CD4-positive, CD25-positive, alpha-beta regulatory T cell (primary cell): ENCODE measurements at regions not wholly inside any gene's neighbourhood (a gene's known extent, or its start where the extent isn't known, plus 50 kb on each side); places are given as distances from the start of the nearest gene placed in this dataset.
A peak's percentile ranks its signal among the peaks of the same experiment; 100 is the strongest.
"Not testable (repeated sequence)": the region's sequence is repeated elsewhere in the genome, so short reads cannot be mapped to it uniquely, and the experiment has no call there.

Source experiments
- ATAC-seq, 2 donors: fragments of 150-1000 bp; cut with Tn5 transposase; one replicate each; pipeline ENCODE4 v1.10.0; 2021; ENCODE audit warnings: low read depth in 2 of 2, moderate number of reproducible peaks in 2 of 2, moderate library complexity in 1 of 2
- DNase-seq, 3 donors: peaks; one replicate each; pipeline versions ENCODE4 v3.0.0 to v3.0.0-alpha.2; 2012 to 2022; ENCODE audit warnings: mixed read lengths in 1 of 3
- H3K27ac ChIP-seq: one replicate; pipeline ENCODE4 v1.7.0; 2013; ENCODE audit warnings: mild to moderate bottlenecking, low read length; ENCODE audit not compliant: insufficient read depth, poor library complexity, severe bottlenecking
- H3K27me3 ChIP-seq: one replicate; pipeline ENCODE4 v1.7.0; 2013; ENCODE audit warnings: low read length; ENCODE audit not compliant: control insufficient read depth, insufficient read depth
- H3K36me3 ChIP-seq: one replicate; pipeline ENCODE4 v1.7.0; 2013; ENCODE audit warnings: mild to moderate bottlenecking, low read length, moderate library complexity; ENCODE audit not compliant: control insufficient read depth, insufficient read depth
- H3K4me1 ChIP-seq: 2 replicates; pipeline ENCODE4 v1.7.0; 2013; ENCODE audit warnings: mild to moderate bottlenecking, low read length; ENCODE audit not compliant: insufficient read depth, control insufficient read depth, poor library complexity, severe bottlenecking
- H3K4me3 ChIP-seq: one replicate; pipeline ENCODE4 v1.7.0; 2013; ENCODE audit warnings: low read depth, mild to moderate bottlenecking, low read length, moderate library complexity
- H3K9me3 ChIP-seq, 2 experiments: 1 replicate in 1 of 2; 2 replicates in 1 of 2; pipeline ENCODE4 v1.7.0; 2013; ENCODE audit warnings: low read length in 2 of 2, mild to moderate bottlenecking in 1 of 2, moderate library complexity in 1 of 2; ENCODE audit not compliant: control insufficient read depth in 2 of 2
- H3K27ac Mint-ChIP-seq, 3 donors: one replicate each; pipeline ENCODE4 v1.8.0; 2020 to 2022; ENCODE audit warnings: mild to moderate bottlenecking in 3 of 3, mixed read lengths in 3 of 3, moderate library complexity in 2 of 3
- H3K27me3 Mint-ChIP-seq: one replicate; pipeline ENCODE4 v1.8.0; 2022; ENCODE audit warnings: mild to moderate bottlenecking, mixed read lengths
- H3K36me3 Mint-ChIP-seq: one replicate; pipeline ENCODE4 v1.8.0; 2020; ENCODE audit warnings: mixed read lengths
- H3K4me1 Mint-ChIP-seq, 4 donors: one replicate each; pipeline ENCODE4 v1.8.0; 2020 to 2022; ENCODE audit warnings: mixed read lengths in 4 of 4, mild to moderate bottlenecking in 1 of 4
- H3K4me3 Mint-ChIP-seq, 4 donors: one replicate each; pipeline ENCODE4 v1.8.0; 2020 to 2022; ENCODE audit warnings: mild to moderate bottlenecking in 4 of 4, mixed read lengths in 4 of 4, moderate library complexity in 3 of 4
- H3K9me3 Mint-ChIP-seq, 7 donors: one replicate each; pipeline ENCODE4 v1.8.0; 2020 to 2022; ENCODE audit warnings: mixed read lengths in 7 of 7, mild to moderate bottlenecking in 3 of 7, moderate library complexity in 2 of 7

DNA sequence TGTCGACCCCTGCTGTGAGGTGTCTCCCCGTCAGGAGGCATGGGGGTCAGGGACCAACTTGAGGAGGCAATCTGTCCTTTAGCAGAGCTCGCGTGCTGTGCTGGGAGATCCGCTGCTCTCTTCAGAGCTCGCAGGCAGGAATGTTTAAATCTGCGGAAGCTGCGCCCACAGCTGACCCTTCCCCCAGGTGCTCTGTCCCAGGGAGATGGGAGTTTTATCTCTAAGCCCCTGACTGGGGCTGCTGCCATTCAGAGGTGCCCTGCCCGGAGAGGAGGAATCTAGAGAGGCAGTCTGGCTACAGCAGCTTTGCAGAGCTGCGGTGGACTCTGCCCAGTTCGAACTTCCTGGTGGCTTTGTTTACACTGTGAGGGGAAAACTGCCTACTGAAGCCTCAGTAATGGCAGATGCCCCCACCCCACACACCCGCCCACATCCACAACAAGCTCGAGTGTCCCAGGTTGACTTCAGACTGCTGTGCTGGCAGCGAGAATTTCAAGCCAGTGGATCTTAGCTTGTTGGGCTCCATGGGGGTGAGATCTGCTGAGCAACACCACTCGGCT is 133.1 kb downstream of the CENPC start:
- not testable (repeated sequence) for H3K27me3 ChIP-seq, H3K36me3 ChIP-seq, DNase-seq, H3K27ac Mint-ChIP-seq, H3K4me3 ChIP-seq, H3K27me3 Mint-ChIP-seq, H3K4me1 Mint-ChIP-seq, H3K36me3 Mint-ChIP-seq, H3K4me1 ChIP-seq, H3K9me3 ChIP-seq, H3K4me3 Mint-ChIP-seq, ATAC-seq, H3K27ac ChIP-seq
- peaks cover 1 to 31% (median 10%) of the 10 kb centered on the region in 7 donors for H3K9me3 Mint-ChIP-seq

DNA sequence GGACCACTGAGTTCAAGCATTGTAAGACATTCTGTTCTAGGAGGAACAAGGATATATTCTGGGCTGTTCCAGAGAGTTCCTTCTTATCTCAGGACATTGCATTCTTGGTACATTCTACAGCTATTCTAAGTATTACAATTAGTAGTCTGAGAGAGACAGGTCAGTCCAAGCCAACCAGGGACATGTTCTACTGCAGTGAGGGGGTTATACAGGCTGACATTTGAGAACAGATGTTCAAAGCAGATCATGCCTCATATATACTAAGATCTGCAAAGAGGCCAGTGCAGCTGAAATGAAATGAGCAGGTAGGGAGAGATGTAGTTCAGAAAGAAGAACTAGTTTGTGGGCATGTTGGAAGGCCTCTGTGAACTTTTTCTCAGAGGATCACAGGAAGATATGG is 142.0 kb downstream of the CENPC start:
- Histone ChIP-seq H3K9me3 (no peaks in the 10 kb centered on the region), H3K36me3 (no peaks in the 10 kb centered on the region), H3K27ac (no peak overlapping the region), H3K27me3 (no peaks in the 10 kb centered on the region), H3K4me3 (no peak overlapping the region), H3K4me1 (no peaks in the 10 kb centered on the region)
- H3K4me1 Mint-ChIP-seq: no peaks in the 10 kb centered on the region
- H3K9me3 Mint-ChIP-seq: peaks cover 0 to 15% (median 1%) of the 10 kb centered on the region in 7 donors
- no peaks in the 10 kb centered on the region for H3K36me3 Mint-ChIP-seq
- H3K4me3 Mint-ChIP-seq: no peak overlapping the region
- no peak overlapping the region for H3K27ac Mint-ChIP-seq
- H3K27me3 Mint-ChIP-seq: no peaks in the 10 kb centered on the region
- DNase-seq: no peak
- ATAC-seq: no peak

- H3K4me1 ChIP-seq: no peaks in the 10 kb centered on the region
- no peaks in the 10 kb centered on the region for H3K4me1 Mint-ChIP-seq
- H3K9me3 Mint-ChIP-seq: peaks cover 0 to 7% (median 0%) of the 10 kb centered on the region in 7 donors
- H3K27ac ChIP-seq: no peak overlapping the region
- H3K4me3 ChIP-seq: no peak overlapping the region
- no peaks in the 10 kb centered on the region for H3K36me3 ChIP-seq
- DNase-seq (no peak), ATAC-seq (no peak)
- H3K27me3 ChIP-seq: no peaks in the 10 kb centered on the region
- H3K27ac Mint-ChIP-seq: no peak overlapping the region
- no peaks in the 10 kb centered on the region for H3K36me3 Mint-ChIP-seq
- no peak overlapping the region for H3K4me3 Mint-ChIP-seq
- no peaks in the 10 kb centered on the region for H3K27me3 Mint-ChIP-seq
- H3K9me3 ChIP-seq: no peaks in the 10 kb centered on the region
These were observed 143.4 kb downstream of the CENPC start for GRCh38 chr4:67401902-67402301.

GRCh38 chr4:67397931-67398330 is 147.4 kb downstream of the CENPC start:
- H3K4me3 ChIP-seq: no peak overlapping the region
- peaks cover 0 to 3% (median 0%) of the 10 kb centered on the region in 7 donors for H3K9me3 Mint-ChIP-seq
- DNase-seq (no peak), ATAC-seq (no peak)
- H3K9me3 ChIP-seq: no peaks in the 10 kb centered on the region
- H3K4me3 Mint-ChIP-seq: no peak overlapping the region
- H3K4me1 Mint-ChIP-seq: no peaks in the 10 kb centered on the region
- no peaks in the 10 kb centered on the region for H3K36me3 Mint-ChIP-seq
- H3K27me3 ChIP-seq: no peaks in the 10 kb centered on the region
- no peak overlapping the region for H3K27ac ChIP-seq
- no peaks in the 10 kb centered on the region for H3K4me1 ChIP-seq
- no peak overlapping the region for H3K27ac Mint-ChIP-seq
- H3K27me3 Mint-ChIP-seq: peaks cover 13% of the 10 kb centered on the region
- no peaks in the 10 kb centered on the region for H3K36me3 ChIP-seq

GRCh38 chr4:67397031-67397430 is 148.3 kb downstream of the CENPC start:
- H3K27ac Mint-ChIP-seq: no peak overlapping the region

DNA sequence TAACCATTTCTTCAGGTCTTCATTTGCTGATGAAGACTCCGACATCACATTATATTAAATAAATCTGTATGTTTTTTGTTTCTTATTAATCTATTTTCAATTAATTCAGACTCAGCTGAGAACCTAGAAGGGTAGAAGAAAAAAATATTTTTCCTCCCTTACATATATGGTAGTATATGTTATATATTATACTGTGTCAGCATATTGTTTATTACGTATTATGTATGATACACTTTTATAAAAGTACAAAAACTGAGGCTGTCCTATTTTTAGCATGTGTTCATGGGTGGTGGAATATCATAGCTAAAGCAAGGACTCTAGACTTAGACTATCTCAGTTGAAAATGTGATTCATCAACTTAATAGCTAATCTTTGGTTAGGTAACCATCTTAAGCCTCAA is 149.3 kb downstream of the CENPC start:
- H3K4me3 Mint-ChIP-seq: no peak overlapping the region
- no peaks in the 10 kb centered on the region for H3K27me3 ChIP-seq
- no peaks in the 10 kb centered on the region for H3K4me1 Mint-ChIP-seq
- no peak for ATAC-seq
- no peaks in the 10 kb centered on the region for H3K9me3 Mint-ChIP-seq
- peaks cover 16% of the 10 kb centered on the region for H3K27me3 Mint-ChIP-seq
- DNase-seq: no peak
- no peak overlapping the region for H3K4me3 ChIP-seq
- no peaks in the 10 kb centered on the region for H3K36me3 Mint-ChIP-seq
- H3K27ac ChIP-seq: no peak overlapping the region
- no peaks in the 10 kb centered on the region for H3K36me3 ChIP-seq
- H3K4me1 ChIP-seq: no peaks in the 10 kb centered on the region
- no peak overlapping the region for H3K27ac Mint-ChIP-seq
- H3K9me3 ChIP-seq: no peaks in the 10 kb centered on the region

More at GRCh38 chr4:67397031-67397430, 148.3 kb downstream of the CENPC start:
- no peak overlapping the region for H3K27ac ChIP-seq
- H3K4me3 ChIP-seq: no peak overlapping the region
- Mint-ChIP-seq H3K27me3 (peaks cover 16% of the 10 kb centered on the region), H3K36me3 (no peaks in the 10 kb centered on the region), H3K4me3 (no peak overlapping the region), H3K9me3 (peaks cover 0 to 2% (median 0%) of the 10 kb centered on the region in 7 donors), H3K4me1 (no peaks in the 10 kb centered on the region)
- DNase-seq (no peak), ATAC-seq (no peak)
- no peaks in the 10 kb centered on the region for H3K4me1 ChIP-seq
- no peaks in the 10 kb centered on the region for H3K9me3 ChIP-seq
- no peaks in the 10 kb centered on the region for H3K27me3 ChIP-seq
- H3K36me3 ChIP-seq: no peaks in the 10 kb centered on the region

DNA sequence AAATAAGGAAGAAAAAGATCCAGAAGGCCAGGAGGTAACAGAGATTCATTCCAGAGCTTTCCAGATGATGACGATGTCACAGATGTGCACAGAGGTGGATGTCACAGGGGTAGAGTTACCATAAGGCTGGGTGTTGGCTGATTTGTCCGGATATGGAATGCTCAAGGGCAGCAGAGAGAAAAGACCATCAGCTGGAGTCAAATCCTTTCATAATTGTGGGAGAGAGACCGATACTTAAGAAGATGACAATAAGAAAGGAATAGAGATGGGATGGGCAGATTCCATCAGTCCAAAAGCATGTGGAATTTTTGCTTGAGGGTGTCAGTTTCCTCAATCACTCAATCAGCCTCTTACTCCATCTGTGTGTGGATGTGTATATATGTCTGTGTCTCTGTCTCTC is 150.4 kb downstream of the CENPC start:
- no peak for DNase-seq
- Mint-ChIP-seq H3K36me3 (no peaks in the 10 kb centered on the region), H3K27ac (no peak overlapping the region), H3K27me3 (peaks cover 16% of the 10 kb centered on the region), H3K4me1 (no peaks in the 10 kb centered on the region), H3K4me3 (no peak overlapping the region), H3K9me3 (no peaks in the 10 kb centered on the region)
- no peak for ATAC-seq
- Histone ChIP-seq H3K27ac (no peak overlapping the region), H3K9me3 (no peaks in the 10 kb centered on the region), H3K36me3 (no peaks in the 10 kb centered on the region), H3K4me3 (no peak overlapping the region), H3K27me3 (no peaks in the 10 kb centered on the region), H3K4me1 (no peaks in the 10 kb centered on the region)

GRCh38 chr4:67393699-67394281 is 151.5 kb downstream of the CENPC start:
- no peaks in the 10 kb centered on the region for H3K36me3 Mint-ChIP-seq
- ATAC-seq (no peak), DNase-seq (peak in 2 of 3 donors; percentile 24 to 47)
- H3K27me3 ChIP-seq: no peaks in the 10 kb centered on the region
- no peaks in the 10 kb centered on the region for H3K9me3 ChIP-seq
- H3K4me1 ChIP-seq: no peaks in the 10 kb centered on the region
- no peak overlapping the region for H3K4me3 ChIP-seq
- H3K4me3 Mint-ChIP-seq: no peak overlapping the region
- H3K36me3 ChIP-seq: no peaks in the 10 kb centered on the region
- no peaks in the 10 kb centered on the region for H3K4me1 Mint-ChIP-seq
- no peak overlapping the region for H3K27ac ChIP-seq
- H3K9me3 Mint-ChIP-seq: no peaks in the 10 kb centered on the region
- no peak overlapping the region for H3K27ac Mint-ChIP-seq
- H3K27me3 Mint-ChIP-seq: peaks cover 20% of the 10 kb centered on the region
